ENCODE measurements at regions not wholly inside any gene's neighbourhood (a gene's known extent, or its start where the extent isn't known, plus 50 kb on each side); places are given as distances from the start of the nearest gene placed in this dataset.

DNA sequence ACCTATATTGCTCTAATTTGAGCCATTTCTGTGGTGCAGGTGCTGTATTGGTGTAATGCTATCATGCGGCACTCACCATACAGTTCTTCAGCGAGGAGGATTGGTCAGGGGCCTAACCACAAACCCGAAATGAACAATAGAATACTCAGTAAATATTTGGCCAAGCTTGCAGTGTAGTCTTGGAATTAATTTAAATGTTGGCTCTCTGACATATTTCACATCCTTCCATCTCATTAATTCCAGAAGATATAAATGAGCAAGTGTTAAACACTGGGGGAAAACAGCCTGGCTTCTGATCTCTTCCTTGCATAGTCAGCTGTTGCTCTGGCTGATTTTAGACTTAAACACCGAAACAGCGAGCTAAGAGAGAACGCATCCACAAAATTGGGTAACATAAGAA is 663.1 kb upstream of the GHITM start (continued):
- TF ChIP-seq SIN3A (conservative IDR thresholded peaks at IDR 0.05 in 1 of 2, IDR thresholded peaks at IDR 0.05 in 1 of 2; ENCODE audit: low read depth in 1 of 2, low read length in 2 of 2) (no peak), BACH1 (IDR thresholded peaks at IDR 0.05; ENCODE audit: low read length) (no peak), GABPA (IDR thresholded peaks at IDR 0.05; ENCODE audit: borderline replicate concordance, insufficient read depth, low read length) (no peak)
